ENCODE measurements at regions not wholly inside any gene's neighbourhood (a gene's known extent, or its start where the extent isn't known, plus 50 kb on each side); places are given as distances from the start of the nearest gene placed in this dataset.

GRCh38 chr1:30533796-30534550 is 189.4 kb downstream of the MATN1 start:
- Histone ChIP-seq H3K4me3 (ENCODE audit: low read length) (no peak overlapping the region), H3K9me3 (ENCODE audit: low read length) (no peaks in the 10 kb centered on the region), H3K36me3 (ENCODE audit: insufficient read depth, low read length) (no peaks in the 10 kb centered on the region), H3K27ac (ENCODE audit: low read length) (no peak overlapping the region), H2AFZ (ENCODE audit: low read depth, low read length) (no peak overlapping the region), H3K9ac (ENCODE audit: low read length) (no peak overlapping the region), H3K4me2 (ENCODE audit: low read length) (no peak overlapping the region), H4K20me1 (ENCODE audit: insufficient read depth) (no peaks in the 10 kb centered on the region), H3F3A (ENCODE audit: insufficient read depth, low read length, poor library complexity, severe bottlenecking) (no peaks in the 10 kb centered on the region), H3K9me2 (ENCODE audit: insufficient read depth, low read length) (no peaks in the 10 kb centered on the region), H3K27me3 (ENCODE audit: insufficient read depth, low read depth, low read length) (no peaks in the 10 kb centered on the region), H3K79me2 (replicated peaks; ENCODE audit: insufficient read depth, low read length) (no peaks in the 10 kb centered on the region)
- TF ChIP-seq MXI1 (conservative IDR thresholded peaks at IDR 0.05; ENCODE audit: poor library complexity, severe bottlenecking) = no peak
- no peak for TF ChIP-seq EP300 (conservative IDR thresholded peaks at IDR 0.05; ENCODE audit: poor library complexity, severe bottlenecking)
- TF ChIP-seq EZH2 (IDR thresholded peaks at IDR 0.05; ENCODE audit: borderline replicate concordance, insufficient read depth, low read length, poor library complexity, severe bottlenecking) = no peak
- TF ChIP-seq REST (IDR thresholded peaks at IDR 0.05; ENCODE audit: borderline replicate concordance) = no peak
- TF ChIP-seq POLR2AphosphoS5 (IDR thresholded peaks at IDR 0.05) = no peak
- TF ChIP-seq SMC3 (conservative IDR thresholded peaks at IDR 0.05; ENCODE audit: poor library complexity) = no peak

DNA sequence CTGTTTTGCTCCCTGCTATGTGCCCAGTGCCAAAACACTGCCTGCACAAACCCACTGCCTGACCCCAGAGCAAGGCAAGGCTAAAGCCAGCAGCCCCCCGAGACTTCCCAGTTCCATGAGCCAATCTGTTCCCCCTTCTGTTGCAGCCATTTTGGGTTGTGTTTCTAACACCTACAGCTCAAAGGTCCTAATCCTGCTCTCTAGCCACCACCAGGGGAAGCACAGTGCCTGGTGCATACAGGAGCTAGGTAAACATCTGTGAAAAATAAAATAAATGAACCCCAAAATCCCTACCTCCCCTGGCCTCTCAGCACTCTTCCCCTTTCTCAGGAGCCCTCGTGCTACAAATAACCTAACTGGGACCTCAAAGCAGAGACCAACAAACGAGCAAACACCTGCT is 190.2 kb downstream of the MATN1 start:
- H3F3A ChIP-seq (ENCODE audit: insufficient read depth, low read length, poor library complexity, severe bottlenecking) = no peaks in the 10 kb centered on the region
- no peak overlapping the region for H2AFZ ChIP-seq (ENCODE audit: low read depth, low read length)
- H3K9me3 ChIP-seq (ENCODE audit: low read length) = no peaks in the 10 kb centered on the region
- H4K20me1 ChIP-seq (ENCODE audit: insufficient read depth) = no peaks in the 10 kb centered on the region
- H3K9ac ChIP-seq (ENCODE audit: low read length) = no peak overlapping the region
- TF ChIP-seq RAD21 (conservative IDR thresholded peaks at IDR 0.05) (no peak), POLR2AphosphoS5 (IDR thresholded peaks at IDR 0.05) (no peak), EP300 (conservative IDR thresholded peaks at IDR 0.05; ENCODE audit: poor library complexity, severe bottlenecking) (no peak), REST (IDR thresholded peaks at IDR 0.05; ENCODE audit: borderline replicate concordance) (no peak), EZH2 (IDR thresholded peaks at IDR 0.05; ENCODE audit: borderline replicate concordance, insufficient read depth, low read length, poor library complexity, severe bottlenecking) (no peak), MXI1 (conservative IDR thresholded peaks at IDR 0.05; ENCODE audit: poor library complexity, severe bottlenecking) (no peak), TAF1 (IDR thresholded peaks at IDR 0.05; ENCODE audit: low read depth) (no peak), SMC3 (conservative IDR thresholded peaks at IDR 0.05; ENCODE audit: poor library complexity) (no peak)
- TF ChIP-seq, protein P1, sequence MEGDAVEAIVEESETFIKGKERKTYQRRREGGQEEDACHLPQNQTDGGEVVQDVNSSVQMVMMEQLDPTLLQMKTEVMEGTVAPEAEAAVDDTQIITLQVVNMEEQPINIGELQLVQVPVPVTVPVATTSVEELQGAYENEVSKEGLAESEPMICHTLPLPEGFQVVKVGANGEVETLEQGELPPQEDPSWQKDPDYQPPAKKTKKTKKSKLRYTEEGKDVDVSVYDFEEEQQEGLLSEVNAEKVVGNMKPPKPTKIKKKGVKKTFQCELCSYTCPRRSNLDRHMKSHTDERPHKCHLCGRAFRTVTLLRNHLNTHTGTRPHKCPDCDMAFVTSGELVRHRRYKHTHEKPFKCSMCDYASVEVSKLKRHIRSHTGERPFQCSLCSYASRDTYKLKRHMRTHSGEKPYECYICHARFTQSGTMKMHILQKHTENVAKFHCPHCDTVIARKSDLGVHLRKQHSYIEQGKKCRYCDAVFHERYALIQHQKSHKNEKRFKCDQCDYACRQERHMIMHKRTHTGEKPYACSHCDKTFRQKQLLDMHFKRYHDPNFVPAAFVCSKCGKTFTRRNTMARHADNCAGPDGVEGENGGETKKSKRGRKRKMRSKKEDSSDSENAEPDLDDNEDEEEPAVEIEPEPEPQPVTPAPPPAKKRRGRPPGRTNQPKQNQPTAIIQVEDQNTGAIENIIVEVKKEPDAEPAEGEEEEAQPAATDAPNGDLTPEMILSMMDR (IDR thresholded peaks at IDR 0.05; ENCODE audit: poor library complexity, severe bottlenecking) = no peak
- H3K27ac ChIP-seq (ENCODE audit: low read length) = no peak overlapping the region
- H3K36me3 ChIP-seq (ENCODE audit: insufficient read depth, low read length) = no peaks in the 10 kb centered on the region
- H3K79me2 ChIP-seq (replicated peaks; ENCODE audit: insufficient read depth, low read length) = no peaks in the 10 kb centered on the region
- H3K4me3 ChIP-seq (ENCODE audit: low read length) = no peak overlapping the region
- H3K4me2 ChIP-seq (ENCODE audit: low read length) = no peak overlapping the region
- no peaks in the 10 kb centered on the region for H3K9me2 ChIP-seq (ENCODE audit: insufficient read depth, low read length)
- no peaks in the 10 kb centered on the region for H3K27me3 ChIP-seq (ENCODE audit: insufficient read depth, low read depth, low read length)

Data from neural cell (in vitro differentiated cells).